ENCODE measurements at regions not wholly inside any gene's neighbourhood (a gene's known extent, or its start where the extent isn't known, plus 50 kb on each side); places are given as distances from the start of the nearest gene placed in this dataset.
A peak's percentile ranks its signal among the peaks of the same experiment; 100 is the strongest.

- TF ChIP-seq, protein P1, sequence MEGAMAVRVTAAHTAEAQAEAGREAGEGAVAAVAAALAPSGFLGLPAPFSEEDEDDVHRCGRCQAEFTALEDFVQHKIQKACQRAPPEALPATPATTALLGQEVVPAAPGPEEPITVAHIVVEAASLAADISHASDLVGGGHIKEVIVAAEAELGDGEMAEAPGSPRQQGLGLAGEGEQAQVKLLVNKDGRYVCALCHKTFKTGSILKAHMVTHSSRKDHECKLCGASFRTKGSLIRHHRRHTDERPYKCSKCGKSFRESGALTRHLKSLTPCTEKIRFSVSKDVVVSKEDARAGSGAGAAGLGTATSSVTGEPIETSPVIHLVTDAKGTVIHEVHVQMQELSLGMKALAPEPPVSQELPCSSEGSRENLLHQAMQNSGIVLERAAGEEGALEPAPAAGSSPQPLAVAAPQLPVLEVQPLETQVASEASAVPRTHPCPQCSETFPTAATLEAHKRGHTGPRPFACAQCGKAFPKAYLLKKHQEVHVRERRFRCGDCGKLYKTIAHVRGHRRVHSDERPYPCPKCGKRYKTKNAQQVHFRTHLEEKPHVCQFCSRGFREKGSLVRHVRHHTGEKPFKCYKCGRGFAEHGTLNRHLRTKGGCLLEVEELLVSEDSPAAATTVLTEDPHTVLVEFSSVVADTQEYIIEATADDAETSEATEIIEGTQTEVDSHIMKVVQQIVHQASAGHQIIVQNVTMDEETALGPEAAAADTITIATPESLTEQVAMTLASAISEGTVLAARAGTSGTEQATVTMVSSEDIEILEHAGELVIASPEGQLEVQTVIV (CRISPR knock-in tag; IDR thresholded peaks at IDR 0.05; ENCODE audit: borderline replicate concordance): no peak
- no peak for TF ChIP-seq ZNF586 (CRISPR knock-in tag; conservative IDR thresholded peaks at IDR 0.05)
- peak; percentile 51 for TF ChIP-seq BRD4 (IDR thresholded peaks at IDR 0.05)
- TF ChIP-seq FOXP4 (CRISPR knock-in tag; IDR thresholded peaks at IDR 0.05; ENCODE audit: borderline replicate concordance): no peak
- TF ChIP-seq, protein P2, sequence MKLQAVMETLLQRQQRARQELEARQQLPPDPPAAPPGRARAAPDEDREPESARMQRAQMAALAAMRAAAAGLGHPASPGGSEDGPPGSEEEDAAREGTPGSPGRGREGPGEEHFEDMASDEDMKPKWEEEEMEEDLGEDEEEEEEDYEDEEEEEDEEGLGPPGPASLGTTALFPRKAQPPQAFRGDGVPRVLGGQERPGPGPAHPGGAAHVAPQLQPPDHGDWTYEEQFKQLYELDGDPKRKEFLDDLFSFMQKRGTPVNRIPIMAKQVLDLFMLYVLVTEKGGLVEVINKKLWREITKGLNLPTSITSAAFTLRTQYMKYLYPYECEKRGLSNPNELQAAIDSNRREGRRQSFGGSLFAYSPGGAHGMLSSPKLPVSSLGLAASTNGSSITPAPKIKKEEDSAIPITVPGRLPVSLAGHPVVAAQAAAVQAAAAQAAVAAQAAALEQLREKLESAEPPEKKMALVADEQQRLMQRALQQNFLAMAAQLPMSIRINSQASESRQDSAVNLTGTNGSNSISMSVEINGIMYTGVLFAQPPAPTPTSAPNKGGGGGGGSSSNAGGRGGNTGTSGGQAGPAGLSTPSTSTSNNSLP (IDR thresholded peaks at IDR 0.05; ENCODE audit: borderline replicate concordance, low read depth, low read length): peak; percentile 98
- TF ChIP-seq RERE (CRISPR knock-in tag; IDR thresholded peaks at IDR 0.05; ENCODE audit: borderline replicate concordance): no peak
- TF ChIP-seq THAP12 (CRISPR knock-in tag; IDR thresholded peaks at IDR 0.05): no peak
- peak; percentile 21; the same call in 1 of the 2 replicates for TF ChIP-seq XRCC5 (IDR thresholded peaks at IDR 0.05; ENCODE audit: low read depth, low read length)
- TF ChIP-seq RBM14 (IDR thresholded peaks at IDR 0.05; ENCODE audit: borderline replicate concordance, insufficient read depth, low read depth, low read length): no peak
Observed at GRCh38 chr10:7027913-7028808, 382.7 kb downstream of the SFMBT2 start (continued).
